Left lung (tissue), 4 donors: ENCODE measurements at regions not wholly inside any gene's neighbourhood (a gene's known extent, or its start where the extent isn't known, plus 50 kb on each side); places are given as distances from the start of the nearest gene placed in this dataset.

Experiments
- ATAC-seq: fragments of 200-7000 bp; cut with Tn5 transposase; one replicate; pipeline ENCODE4 v1.9.1; 2020; ENCODE audit warnings: moderate library complexity
- DNase-seq, 4 donors: peaks; one replicate each; pipeline ENCODE4 v3.0.0-alpha.2; 2013 to 2020
- H3K27ac ChIP-seq, 2 donors: fragments of 200-600 bp; sonication (generic) in 1 of 2; one replicate each; pipeline versions ENCODE4 v1.5.0 to v1.8.0; 2020 to 2021
- H3K27me3 ChIP-seq, 2 donors: fragments of 200-600 bp; sonication (generic) in 1 of 2; one replicate each; pipeline versions ENCODE4 v1.5.0 to v1.8.0; 2020 to 2021
- H3K36me3 ChIP-seq, 2 donors: fragments of 200-600 bp; sonication (generic) in 1 of 2; one replicate each; pipeline versions ENCODE4 v1.5.0 to v1.8.0; 2020 to 2021
- H3K4me1 ChIP-seq, 2 donors: fragments of 200-600 bp; one replicate each; pipeline ENCODE4 v1.8.0; 2021
- H3K4me3 ChIP-seq, 2 donors: fragments of 200-600 bp; sonication (generic) in 1 of 2; one replicate each; pipeline versions ENCODE4 v1.5.0 to v1.8.0; 2020 to 2021; ENCODE audit warnings: mild to moderate bottlenecking in 1 of 2
- H3K9me3 ChIP-seq, 2 donors: fragments of 200-600 bp; sonication (generic) in 1 of 2; one replicate each; pipeline versions ENCODE4 v1.5.0 to v1.8.0; 2020 to 2021
- intact Hi-C, 2 donors: fragments of 100-400 bp; cut with DNase I; formaldehyde crosslinking; loops; one replicate each; pipeline versions ENCODE4 v1.11.2 to v1.14.2; 2022
- TF ChIP-seq, protein P1 (sequence below), 2 donors: fragments of 200-600 bp; sonication (generic) in 1 of 2; IDR thresholded peaks; one replicate each; pipeline versions ENCODE4 v1.5.0 to v1.8.0; 2021; ENCODE audit warnings: antibody characterized with exemption in 2 of 2
- donor health status: DM: no; HTN: yes; CAD: no.
- donor health status: DM: no; HTN: no; CAD: no.

DNA sequence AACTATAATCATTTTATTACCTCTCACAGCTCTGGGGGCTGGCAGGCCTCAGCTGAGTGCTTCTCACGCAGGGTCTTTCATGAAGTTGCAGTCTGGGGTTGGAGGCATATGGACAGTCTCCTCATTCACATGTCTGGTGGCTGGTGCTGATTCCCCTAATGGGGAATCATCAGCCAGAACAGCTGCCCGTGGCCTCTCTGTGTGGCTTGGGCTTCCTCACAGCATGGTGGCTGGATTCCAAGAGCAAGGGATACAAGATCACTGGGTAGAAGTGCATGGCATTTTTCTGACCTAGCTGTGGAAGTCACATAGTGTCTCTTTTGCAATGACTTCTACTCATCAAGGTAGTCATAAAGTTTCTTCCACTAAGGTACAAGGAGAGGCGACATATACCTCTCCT is 59.0 kb upstream of the LAPTM4A start:
- no peaks in the 10 kb centered on the region for H3K4me1 ChIP-seq
- intact Hi-C loops: no loop called here
- H3K4me3 ChIP-seq: no peak overlapping the region
- no peaks in the 10 kb centered on the region for H3K36me3 ChIP-seq
- DNase-seq (no peak), ATAC-seq (no peak)
- H3K9me3 ChIP-seq: no peaks in the 10 kb centered on the region
- TF ChIP-seq, protein P1, sequence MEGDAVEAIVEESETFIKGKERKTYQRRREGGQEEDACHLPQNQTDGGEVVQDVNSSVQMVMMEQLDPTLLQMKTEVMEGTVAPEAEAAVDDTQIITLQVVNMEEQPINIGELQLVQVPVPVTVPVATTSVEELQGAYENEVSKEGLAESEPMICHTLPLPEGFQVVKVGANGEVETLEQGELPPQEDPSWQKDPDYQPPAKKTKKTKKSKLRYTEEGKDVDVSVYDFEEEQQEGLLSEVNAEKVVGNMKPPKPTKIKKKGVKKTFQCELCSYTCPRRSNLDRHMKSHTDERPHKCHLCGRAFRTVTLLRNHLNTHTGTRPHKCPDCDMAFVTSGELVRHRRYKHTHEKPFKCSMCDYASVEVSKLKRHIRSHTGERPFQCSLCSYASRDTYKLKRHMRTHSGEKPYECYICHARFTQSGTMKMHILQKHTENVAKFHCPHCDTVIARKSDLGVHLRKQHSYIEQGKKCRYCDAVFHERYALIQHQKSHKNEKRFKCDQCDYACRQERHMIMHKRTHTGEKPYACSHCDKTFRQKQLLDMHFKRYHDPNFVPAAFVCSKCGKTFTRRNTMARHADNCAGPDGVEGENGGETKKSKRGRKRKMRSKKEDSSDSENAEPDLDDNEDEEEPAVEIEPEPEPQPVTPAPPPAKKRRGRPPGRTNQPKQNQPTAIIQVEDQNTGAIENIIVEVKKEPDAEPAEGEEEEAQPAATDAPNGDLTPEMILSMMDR (IDR thresholded peaks at IDR 0.05): no peak
- peaks cover 0 to 12% of the 10 kb centered on the region in 2 donors for H3K27me3 ChIP-seq
- H3K27ac ChIP-seq: no peak overlapping the region

DNA sequence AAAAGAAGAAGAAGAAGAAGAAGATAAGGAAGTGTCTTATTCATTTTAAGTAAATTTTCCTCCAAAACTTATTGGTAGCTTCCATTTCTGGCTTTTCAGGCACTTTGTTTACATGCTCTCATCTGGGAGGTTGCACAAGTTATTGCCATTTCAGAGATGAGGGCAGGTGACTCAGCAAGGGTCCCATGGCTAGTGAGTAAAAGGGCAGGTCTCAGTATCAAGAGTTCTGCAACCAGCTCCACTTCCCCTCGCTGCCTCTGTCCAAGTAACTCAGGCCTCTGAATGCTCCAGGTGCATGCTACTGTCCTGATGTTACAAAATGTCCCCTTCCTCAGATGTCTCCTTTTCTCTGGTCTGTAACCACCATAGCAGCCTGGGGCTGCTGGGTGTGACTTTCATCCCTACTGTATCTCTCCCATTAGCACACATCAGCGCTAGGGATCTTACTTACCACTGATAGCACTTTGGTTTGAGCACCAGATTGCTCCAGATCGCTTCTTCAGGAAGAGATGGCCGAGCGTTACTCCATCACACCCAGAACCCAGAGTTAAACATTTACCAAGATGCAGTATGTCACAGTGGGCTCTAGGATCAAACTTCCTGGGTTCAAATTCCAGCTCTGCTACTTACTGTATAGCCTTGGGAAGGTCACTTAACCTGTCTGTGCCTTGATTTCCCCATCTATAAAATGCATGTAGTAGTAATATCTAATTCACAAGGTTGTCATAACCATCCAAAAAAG is 57.4 kb upstream of the LAPTM4A start:
- ATAC-seq: peak; percentile 37
- intact Hi-C loops: no loop called here
- TF ChIP-seq, protein P1 (IDR thresholded peaks at IDR 0.05): no peak
- H3K36me3 ChIP-seq: no peaks in the 10 kb centered on the region
- DNase-seq: no peak
- no peak overlapping the region for H3K27ac ChIP-seq
- peaks cover 0 to 12% of the 10 kb centered on the region in 2 donors for H3K27me3 ChIP-seq
- H3K4me3 ChIP-seq: no peak overlapping the region
- H3K9me3 ChIP-seq: no peaks in the 10 kb centered on the region
- H3K4me1 ChIP-seq: peaks cover 0 to 6% of the 10 kb centered on the region in 2 donors

DNA sequence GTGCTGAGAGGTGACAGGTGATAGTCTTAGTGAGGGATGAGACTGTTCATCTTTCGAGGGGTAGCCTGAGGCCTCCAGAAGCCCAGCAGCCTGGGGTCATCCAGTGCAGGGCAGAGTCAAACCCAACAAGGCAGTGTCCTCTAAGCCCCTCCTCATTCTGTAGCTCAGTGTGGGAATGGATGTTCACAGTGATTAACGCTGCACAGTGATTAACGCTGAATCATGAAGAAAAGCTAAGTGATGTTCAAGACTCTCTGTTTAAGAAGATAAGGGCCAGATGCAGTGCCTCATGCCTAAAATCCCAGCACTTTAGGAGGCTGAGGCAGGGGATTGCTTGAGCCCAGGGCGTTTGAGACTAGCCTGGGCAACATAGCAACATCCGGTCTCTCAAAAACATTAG is 56.3 kb upstream of the LAPTM4A start:
- TF ChIP-seq, protein P1 (IDR thresholded peaks at IDR 0.05): no peak
- Histone ChIP-seq H3K4me1 (peaks cover 0 to 6% of the 10 kb centered on the region in 2 donors), H3K36me3 (no peaks in the 10 kb centered on the region)

DNA sequence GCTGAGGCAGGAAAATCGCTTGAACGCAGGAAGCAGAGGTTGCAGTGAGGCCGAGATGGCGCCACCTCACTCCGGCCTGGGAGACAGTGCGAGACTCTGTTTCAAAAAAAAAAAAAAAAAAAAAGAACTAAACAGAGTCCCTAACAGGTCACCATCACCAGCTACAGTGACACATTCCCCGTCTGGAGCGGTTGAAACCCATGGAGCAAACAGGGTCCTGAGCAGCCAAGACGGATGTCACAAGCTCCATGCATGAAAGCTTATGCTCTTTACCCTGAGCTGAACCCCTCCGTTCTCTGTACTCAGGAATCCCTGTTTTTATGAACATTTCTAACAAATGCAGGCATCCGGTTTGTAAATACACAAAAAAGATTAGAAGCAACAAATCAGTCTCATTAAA is 55.9 kb upstream of the LAPTM4A start:
- intact Hi-C loops: no loop called here
- Histone ChIP-seq H3K9me3 (no peaks in the 10 kb centered on the region), H3K36me3 (no peaks in the 10 kb centered on the region), H3K4me3 (no peak overlapping the region), H3K27ac (no peak overlapping the region), H3K4me1 (peaks cover 0 to 6% of the 10 kb centered on the region in 2 donors), H3K27me3 (peaks cover 0 to 12% of the 10 kb centered on the region in 2 donors)
- TF ChIP-seq, protein P1 (IDR thresholded peaks at IDR 0.05): no peak
- no peak for ATAC-seq
- DNase-seq: no peak

More for the DNA sequence above, 56.3 kb upstream of the LAPTM4A start:
- peaks cover 0 to 12% of the 10 kb centered on the region in 2 donors for H3K27me3 ChIP-seq
- H3K27ac ChIP-seq: no peak overlapping the region
- H3K9me3 ChIP-seq: no peaks in the 10 kb centered on the region
- DNase-seq (no peak), ATAC-seq (no peak)
- H3K4me3 ChIP-seq: no peak overlapping the region
- intact Hi-C loops: no loop called here

DNA sequence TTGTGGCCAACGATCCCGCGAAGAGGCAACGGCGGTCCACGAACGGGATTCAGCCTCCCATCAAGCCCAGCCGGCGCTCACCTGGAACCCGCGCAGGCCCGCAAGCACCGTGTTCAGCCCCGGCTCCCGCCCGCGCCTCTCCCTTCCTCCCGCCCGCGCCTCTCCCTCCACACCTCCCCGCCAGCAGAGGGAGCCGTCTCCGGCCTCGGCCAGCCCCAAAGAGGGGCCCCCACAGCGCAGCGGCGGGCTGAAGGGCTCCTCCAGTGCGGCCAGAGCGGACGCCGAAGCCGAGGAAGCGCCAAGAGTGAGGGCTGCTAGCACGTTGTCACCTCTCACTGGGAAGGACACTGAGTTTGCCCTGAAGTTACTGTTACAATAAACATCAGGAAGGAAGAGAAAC is 55.3 kb upstream of the LAPTM4A start:
- Histone ChIP-seq H3K9me3 (no peaks in the 10 kb centered on the region), H3K4me1 (peaks cover 0 to 6% of the 10 kb centered on the region in 2 donors), H3K27me3 (peaks cover 0 to 12% of the 10 kb centered on the region in 2 donors), H3K27ac (no peak overlapping the region), H3K4me3 (no peak overlapping the region), H3K36me3 (no peaks in the 10 kb centered on the region)
- peak; percentile 25 for ATAC-seq
- TF ChIP-seq, protein P1 (IDR thresholded peaks at IDR 0.05): peak; percentile 22 to 45
- intact Hi-C loops: no loop called here
- peak in 2 of 4 donors; percentile 34 to 86 for DNase-seq
